Renal pelvis (tissue), 1 donor: ENCODE measurements at regions not wholly inside any gene's neighbourhood (a gene's known extent, or its start where the extent isn't known, plus 50 kb on each side); places are given as distances from the start of the nearest gene placed in this dataset.

Experiments
- DNase-seq: peaks from one replicate; pipeline ENCODE4 v3.0.0-alpha.2; 2013

GRCh38 chr7:98565103-98565502 is 52.0 kb upstream of the NPTX2 start:
- no peak for DNase-seq

- DNase-seq, result no peak
Observed at GRCh38 chr7:98562871-98563495, 54.1 kb upstream of the NPTX2 start.

- no peak for DNase-seq
Observed at GRCh38 chr7:98562381-98562823, 54.7 kb upstream of the NPTX2 start.

- DNase-seq, result no peak
Observed at GRCh38 chr7:98559958-98560357, 57.1 kb upstream of the NPTX2 start.

- no peak for DNase-seq
Observed at GRCh38 chr7:98559219-98559618, 57.9 kb upstream of the NPTX2 start.

- no peak for DNase-seq
Observed at GRCh38 chr7:98557538-98558031, 59.5 kb upstream of the NPTX2 start.

- no peak for DNase-seq
Observed at GRCh38 chr7:98556288-98556687, 60.8 kb upstream of the NPTX2 start.

GRCh38 chr7:98555403-98555802 is 61.7 kb upstream of the NPTX2 start:
- DNase-seq, result no peak

GRCh38 chr7:98553666-98554065 is 63.4 kb upstream of the NPTX2 start:
- DNase-seq, result no peak

- DNase-seq, result peak; percentile 57
Observed at GRCh38 chr7:98551611-98552273, 65.3 kb upstream of the NPTX2 start.

GRCh38 chr7:98548971-98549370 is 68.1 kb upstream of the NPTX2 start:
- no peak for DNase-seq

GRCh38 chr7:98548370-98548769 is 68.7 kb upstream of the NPTX2 start:
- no peak for DNase-seq

- no peak for DNase-seq
Observed at GRCh38 chr7:98541101-98541500, 76.0 kb upstream of the NPTX2 start.

GRCh38 chr7:98539865-98540264 is 77.2 kb upstream of the NPTX2 start:
- DNase-seq, result no peak

- no peak for DNase-seq
Observed at GRCh38 chr7:98536803-98537202, 80.3 kb upstream of the NPTX2 start.

- no peak for DNase-seq
Observed at GRCh38 chr7:98534493-98534892, 82.6 kb upstream of the NPTX2 start.

GRCh38 chr7:98531717-98532116 is 85.4 kb upstream of the NPTX2 start:
- DNase-seq, result no peak

GRCh38 chr7:98528079-98528478 is 89.0 kb upstream of the NPTX2 start:
- DNase-seq, result no peak

- DNase-seq, result no peak
Observed at GRCh38 chr7:98526059-98526458, 91.0 kb upstream of the NPTX2 start.

- DNase-seq, result no peak
Observed at GRCh38 chr7:98521089-98521692, 95.9 kb upstream of the NPTX2 start.

GRCh38 chr7:98520356-98520951 is 96.6 kb upstream of the NPTX2 start:
- DNase-seq, result no peak

- DNase-seq, result no peak
Observed at GRCh38 chr7:98518159-98518947, 98.7 kb upstream of the NPTX2 start.
